ENCODE measurements at regions not wholly inside any gene's neighbourhood (a gene's known extent, or its start where the extent isn't known, plus 50 kb on each side); places are given as distances from the start of the nearest gene placed in this dataset.

DNA sequence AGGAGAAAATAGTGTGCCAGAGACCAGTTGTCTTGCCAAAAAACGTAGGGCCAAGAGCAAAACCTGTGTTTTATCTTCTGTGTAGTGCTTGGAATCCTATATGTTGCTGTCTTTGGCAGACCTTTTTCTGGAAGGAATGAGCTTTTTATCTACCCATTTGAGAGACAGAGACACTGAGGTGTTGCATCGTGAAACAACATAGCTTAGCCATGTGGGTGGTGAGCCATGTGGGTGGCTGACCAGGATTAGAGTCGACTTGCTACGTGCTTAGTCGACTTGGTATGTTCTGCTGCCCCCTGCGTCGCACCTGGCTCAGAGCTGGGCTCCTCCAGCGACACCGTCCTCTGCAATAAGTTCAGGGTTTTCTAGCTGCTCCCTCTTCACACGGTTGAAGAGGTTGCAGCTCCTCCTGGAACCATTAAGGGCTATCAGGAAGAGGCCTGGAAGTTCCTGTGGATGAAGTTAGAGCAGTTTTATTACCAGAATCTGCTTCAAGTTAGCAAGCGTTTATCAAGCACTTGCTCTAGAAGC, 175.8 kb downstream of the SH2D4B start:
- TF ChIP-seq TAF1 (IDR thresholded peaks at IDR 0.05; ENCODE audit: borderline replicate concordance, insufficient read depth, low read length) (no peak), POLR2AphosphoS5 (IDR thresholded peaks at IDR 0.05; ENCODE audit: low read depth, low read length) (no peak), SIN3A (IDR thresholded peaks at IDR 0.05; ENCODE audit: borderline replicate concordance, insufficient read depth, low read length) (no peak)

All from PFSK-1 (cell line).